GM19463 (cell line): ENCODE measurements at regions not wholly inside any gene's neighbourhood (a gene's known extent, or its start where the extent isn't known, plus 50 kb on each side); places are given as distances from the start of the nearest gene placed in this dataset.
A peak's percentile ranks its signal among the peaks of the same experiment; 100 is the strongest.
"Not testable (repeated sequence)": the region's sequence is repeated elsewhere in the genome, so short reads cannot be mapped to it uniquely, and the experiment has no call there.

Experiments used
- ATAC-seq: cut with Tn5 transposase; IDR thresholded peaks from one replicate; pipeline ENCODE4 v1.9.1; 2021; ENCODE audit warnings: mild to moderate bottlenecking, moderate library complexity; ENCODE audit not compliant: unreplicated experiment

- no peak for ATAC-seq
These were observed 112.9 kb upstream of the ZEB2 start for GRCh38 chr2:144632809-144633208.

- no peak for ATAC-seq
These were observed 111.7 kb upstream of the ZEB2 start for GRCh38 chr2:144631636-144632035.

- ATAC-seq = peak; percentile 99
These were observed 110.7 kb upstream of the ZEB2 start for GRCh38 chr2:144630459-144631215.

- no peak for ATAC-seq
These were observed 110.0 kb upstream of the ZEB2 start for GRCh38 chr2:144629935-144630334.

- ATAC-seq = no peak
These were observed 108.6 kb upstream of the ZEB2 start for GRCh38 chr2:144628566-144628965.

- no peak for ATAC-seq
These were observed 105.7 kb upstream of the ZEB2 start for GRCh38 chr2:144625626-144626025.

GRCh38 chr2:144625226-144625625 is 105.3 kb upstream of the ZEB2 start:
- no peak for ATAC-seq

GRCh38 chr2:144624451-144624850 is 104.5 kb upstream of the ZEB2 start:
- no peak for ATAC-seq

GRCh38 chr2:144622373-144622772 is 102.5 kb upstream of the ZEB2 start:
- ATAC-seq = not testable (repeated sequence)

GRCh38 chr2:144621266-144621665 is 101.3 kb upstream of the ZEB2 start:
- ATAC-seq = no peak

- peak; percentile 62 for ATAC-seq
These were observed 99.8 kb upstream of the ZEB2 start for GRCh38 chr2:144619760-144620159.

- not testable (repeated sequence) for ATAC-seq
These were observed 97.3 kb upstream of the ZEB2 start for GRCh38 chr2:144617171-144617570.

GRCh38 chr2:144615866-144616565 is 96.1 kb upstream of the ZEB2 start:
- no peak for ATAC-seq

GRCh38 chr2:144607891-144608521 is 88.1 kb upstream of the ZEB2 start:
- no peak for ATAC-seq

GRCh38 chr2:144607099-144607498 is 87.2 kb upstream of the ZEB2 start:
- ATAC-seq = no peak

- no peak for ATAC-seq
These were observed 86.7 kb upstream of the ZEB2 start for GRCh38 chr2:144606466-144607095.

- no peak for ATAC-seq
These were observed 85.4 kb upstream of the ZEB2 start for GRCh38 chr2:144605231-144605840.

- ATAC-seq = peak; percentile 59
These were observed 83.4 kb upstream of the ZEB2 start for GRCh38 chr2:144603334-144603733.

GRCh38 chr2:144598906-144599305 is 79.0 kb upstream of the ZEB2 start:
- ATAC-seq = no peak

- ATAC-seq = no peak
These were observed 78.1 kb upstream of the ZEB2 start for GRCh38 chr2:144597894-144598593.
